Hypothalamus (tissue), 51 donors: ENCODE measurements at regions not wholly inside any gene's neighbourhood (a gene's known extent, or its start where the extent isn't known, plus 50 kb on each side); places are given as distances from the start of the nearest gene placed in this dataset.

Experiments used
- DNase-seq, 51 donors: peaks; one replicate each; lab custom pipeline; 2025; lab: John Stamatoyannopoulos, UW

DNA sequence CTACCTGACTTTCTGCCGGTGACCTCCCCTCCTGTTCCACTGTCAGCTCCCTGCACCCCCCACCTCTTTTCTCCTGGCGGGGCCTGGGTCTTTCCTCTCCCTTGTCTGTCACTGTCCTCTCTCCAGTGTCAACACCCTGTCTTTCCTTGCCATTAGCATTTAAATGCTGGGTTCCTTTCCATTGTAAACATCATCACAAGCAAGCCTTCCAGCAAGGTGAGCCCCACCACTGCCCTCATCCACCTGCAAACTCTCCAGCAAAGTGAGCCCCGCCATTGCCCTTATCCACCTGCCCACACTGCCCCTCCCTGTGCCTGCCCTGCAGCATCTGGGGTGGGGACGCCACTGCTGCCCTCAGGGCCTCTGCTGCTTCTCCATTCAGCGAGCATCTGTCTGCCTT is 195.0 kb downstream of the ENGASE start:
- DNase-seq = no peak

DNA sequence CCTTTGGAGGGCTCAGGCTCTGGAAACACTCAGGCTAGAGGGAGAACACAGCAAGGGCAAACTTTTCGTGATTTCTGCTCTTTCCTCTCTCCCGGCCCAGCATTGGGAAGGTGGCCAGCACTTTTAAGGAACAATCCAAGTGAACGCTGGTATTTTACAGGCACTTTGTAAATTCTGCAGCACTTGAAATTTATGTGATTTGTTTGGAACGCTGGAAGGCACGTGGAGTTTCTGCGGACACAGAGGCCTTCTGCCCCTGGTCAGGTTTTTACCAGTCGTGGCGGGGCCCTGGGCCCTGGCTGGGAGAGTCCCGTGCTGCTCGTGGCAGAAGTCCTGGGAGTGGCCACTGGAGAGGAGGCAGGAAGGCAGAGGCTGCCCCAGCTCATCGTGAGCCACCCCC is 188.6 kb downstream of the ENGASE start:
- no peak for DNase-seq

DNA sequence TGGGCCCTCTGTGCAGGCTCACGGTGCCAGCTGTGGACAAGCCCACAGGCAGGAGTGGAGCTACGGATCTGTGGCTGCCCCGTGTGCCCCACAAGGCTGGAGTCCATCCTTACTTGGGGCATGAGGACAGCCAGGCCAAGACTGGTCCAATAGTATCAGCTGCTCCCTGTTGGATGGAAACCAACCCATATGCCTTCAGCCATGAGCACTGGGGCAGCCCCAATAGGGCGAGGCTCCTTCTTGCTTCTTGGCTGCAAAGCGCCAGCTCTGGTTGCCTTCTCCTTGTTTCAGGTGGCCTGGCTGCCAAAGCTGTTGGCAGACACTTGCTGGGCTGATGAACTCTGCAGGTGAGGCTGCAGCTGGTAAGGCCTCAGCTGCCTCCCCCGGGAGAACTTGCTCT is 188.0 kb downstream of the ENGASE start:
- no peak for DNase-seq

- no peak for DNase-seq
These were observed 186.9 kb downstream of the ENGASE start for GRCh38 chr17:79261355-79262072.

DNA sequence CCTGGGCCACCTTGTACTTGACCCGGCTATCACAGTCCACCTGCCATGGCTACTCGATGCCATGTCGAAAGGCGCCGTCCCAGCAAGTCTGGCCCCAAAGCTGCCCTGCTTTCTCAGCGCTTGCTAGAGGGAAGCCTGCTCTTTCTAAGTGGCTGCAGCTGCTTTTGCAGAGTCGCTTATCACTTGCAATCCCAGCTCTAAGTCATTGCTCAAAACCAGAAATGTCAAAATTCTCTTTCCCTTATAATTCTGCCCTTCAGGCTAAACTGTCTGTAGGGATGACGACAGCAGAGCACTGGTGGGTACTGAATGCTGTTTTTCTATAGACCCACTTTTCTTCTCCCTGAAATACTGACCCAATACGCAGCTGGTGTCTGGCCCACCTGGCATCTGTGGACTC is 184.2 kb downstream of the ENGASE start:
- DNase-seq = no peak

DNA sequence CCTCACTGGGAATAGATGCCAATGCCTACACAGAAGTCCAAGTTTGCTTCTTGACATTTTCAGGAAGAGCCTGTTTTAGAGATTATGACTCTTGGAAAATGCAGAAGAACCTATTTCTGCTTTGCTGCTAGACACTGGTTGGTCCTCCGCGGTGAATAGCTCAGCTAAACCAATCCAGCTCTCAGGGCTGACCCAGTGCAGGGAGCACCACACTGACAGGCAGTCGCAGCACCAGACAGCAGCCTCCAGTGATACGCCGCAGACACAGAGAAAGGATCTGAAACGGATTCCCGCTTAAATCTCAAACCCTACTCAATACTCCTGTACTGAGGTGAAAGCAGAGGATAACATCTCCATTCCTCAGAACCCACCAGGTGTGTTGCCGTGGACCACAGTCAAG is 183.4 kb downstream of the ENGASE start:
- peak in 2 of 51 donors; percentile 1 to 3 for DNase-seq

GRCh38 chr17:79255926-79256585 is 181.4 kb downstream of the ENGASE start:
- DNase-seq = no peak

GRCh38 chr17:79255456-79255855 is 180.8 kb downstream of the ENGASE start:
- DNase-seq = no peak

GRCh38 chr17:79255046-79255445 is 180.4 kb downstream of the ENGASE start:
- DNase-seq = no peak

GRCh38 chr17:79252886-79253285 is 178.3 kb downstream of the ENGASE start:
- DNase-seq = no peak

DNA sequence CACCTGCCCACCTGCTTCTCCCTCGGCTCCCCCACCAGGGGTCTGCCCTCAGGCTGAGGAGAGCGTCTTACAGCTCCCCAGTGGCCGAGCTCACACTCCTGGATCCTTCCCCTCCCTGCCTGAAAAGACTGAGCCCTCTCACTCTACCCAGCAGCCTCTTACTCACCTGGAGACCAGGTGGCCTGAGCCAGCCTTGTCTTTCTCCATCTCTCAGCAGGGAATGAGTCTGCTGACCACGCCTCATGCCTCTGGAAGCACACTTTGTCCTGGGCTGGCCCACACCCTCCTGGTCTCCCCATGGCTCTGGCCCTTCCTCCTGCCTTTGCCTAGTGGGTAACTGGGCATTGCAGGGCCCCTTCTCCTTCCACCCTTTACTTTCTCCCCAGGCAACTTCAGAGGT is 177.2 kb downstream of the ENGASE start:
- DNase-seq = no peak

- DNase-seq = no peak
These were observed 175.4 kb downstream of the ENGASE start for GRCh38 chr17:79249929-79250521.

GRCh38 chr17:79248843-79249493 is 174.3 kb downstream of the ENGASE start:
- no peak for DNase-seq

DNA sequence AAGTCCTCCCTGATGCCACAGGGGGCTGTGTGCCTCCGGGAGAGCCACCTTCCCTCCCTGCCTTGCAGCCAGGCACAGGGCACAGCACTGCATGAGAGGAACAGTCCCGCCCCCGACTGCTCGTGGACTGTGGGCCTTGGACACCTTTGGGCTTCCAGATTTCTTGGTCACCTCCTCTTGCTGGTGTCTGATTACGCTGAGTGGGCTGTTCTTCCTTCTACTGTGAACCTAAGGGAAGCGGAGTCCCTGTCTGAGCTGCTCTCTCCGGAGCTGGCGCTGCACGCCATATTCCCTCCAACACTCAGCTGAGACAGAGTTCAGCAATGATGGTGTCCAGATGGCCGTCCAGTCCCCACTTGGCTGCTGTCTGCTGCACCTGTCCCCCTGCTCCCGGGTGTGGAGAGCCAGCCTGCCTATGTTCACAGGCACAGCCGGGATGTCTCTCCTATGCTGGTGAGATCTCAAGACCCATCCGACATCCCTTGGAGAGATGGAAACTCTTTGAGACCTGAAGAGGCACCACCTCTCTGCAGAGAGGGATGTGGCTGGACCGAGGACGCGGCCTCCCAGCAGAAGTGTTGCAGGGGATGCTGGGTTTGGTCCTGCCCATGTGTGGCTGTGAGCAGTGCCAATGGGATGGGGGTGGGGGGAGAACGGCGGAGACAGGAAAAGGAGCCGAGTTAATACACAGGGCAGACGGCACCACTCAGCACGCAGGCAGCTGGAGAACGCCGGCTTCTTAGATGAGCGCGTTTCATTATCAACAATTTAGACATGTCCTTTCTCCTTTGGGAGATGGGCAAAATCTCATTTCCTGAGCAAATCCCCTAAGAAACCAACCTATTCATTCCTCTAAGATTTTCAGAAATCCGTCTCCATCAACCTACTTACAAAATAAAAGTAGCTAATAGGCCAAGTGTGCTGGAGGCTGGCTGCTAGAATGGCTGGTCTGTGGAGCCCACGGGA is 171.9 kb downstream of the ENGASE start:
- no peak for DNase-seq

DNA sequence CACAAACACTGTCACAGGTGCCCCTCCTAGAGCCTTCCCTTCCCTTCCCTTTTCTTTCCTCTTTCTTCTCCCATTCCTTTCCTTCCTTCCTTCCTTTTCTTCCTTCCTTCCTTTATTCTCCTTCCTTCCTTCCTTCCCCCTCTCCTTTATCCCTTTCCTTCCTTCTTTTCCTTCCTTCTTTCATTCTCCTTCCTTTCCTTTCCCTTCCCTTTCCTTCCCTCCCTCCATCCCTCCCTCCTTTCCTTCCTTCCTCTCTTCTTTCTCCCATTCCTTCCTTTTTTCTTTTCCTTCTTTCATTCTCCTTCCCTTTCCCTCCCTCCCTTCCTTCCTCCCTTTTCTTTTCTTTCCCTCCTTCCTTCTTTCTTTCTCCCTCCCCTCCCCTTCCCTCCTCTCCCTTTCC is 170.0 kb downstream of the ENGASE start:
- no peak for DNase-seq

DNA sequence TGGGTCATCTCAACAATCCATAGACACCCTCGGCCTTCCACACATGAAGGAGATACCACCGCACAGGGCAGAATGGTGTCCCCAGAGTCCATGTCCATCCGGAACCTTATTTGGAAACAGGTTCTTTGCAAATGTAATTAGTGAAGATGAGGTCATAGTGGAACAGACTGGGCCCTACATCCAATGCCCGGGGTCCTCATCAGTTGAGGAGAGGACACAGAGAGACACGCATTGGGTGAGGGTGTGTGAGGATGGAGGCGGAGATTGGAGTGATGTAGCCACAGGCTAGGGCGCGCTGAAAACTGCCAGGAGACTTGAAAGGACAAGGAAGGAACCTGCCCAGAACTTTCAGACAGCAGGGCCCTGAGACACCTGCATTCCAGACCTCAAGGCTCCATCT is 169.4 kb downstream of the ENGASE start:
- no peak for DNase-seq

DNA sequence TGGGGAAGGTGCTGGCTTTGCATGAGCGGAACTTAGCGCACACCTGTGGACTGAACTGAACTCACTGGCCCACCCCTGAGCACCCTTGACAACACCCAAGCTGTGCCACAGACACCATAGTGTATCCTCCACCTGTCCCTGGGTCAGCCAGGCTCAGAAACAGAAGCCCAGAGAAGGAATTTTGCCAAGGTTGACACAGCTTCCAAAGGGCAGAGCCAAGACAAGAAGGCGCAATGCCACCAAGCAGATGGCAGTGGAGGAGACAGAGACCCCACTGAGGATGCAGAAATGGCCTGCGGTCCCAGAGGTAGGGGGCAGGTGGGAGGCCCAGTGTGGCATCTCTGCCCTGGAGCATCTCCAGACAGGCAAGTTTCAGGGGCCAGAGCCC is 169.0 kb downstream of the ENGASE start:
- no peak for DNase-seq

- no peak for DNase-seq
These were observed 168.4 kb downstream of the ENGASE start for GRCh38 chr17:79242873-79243602.

DNA sequence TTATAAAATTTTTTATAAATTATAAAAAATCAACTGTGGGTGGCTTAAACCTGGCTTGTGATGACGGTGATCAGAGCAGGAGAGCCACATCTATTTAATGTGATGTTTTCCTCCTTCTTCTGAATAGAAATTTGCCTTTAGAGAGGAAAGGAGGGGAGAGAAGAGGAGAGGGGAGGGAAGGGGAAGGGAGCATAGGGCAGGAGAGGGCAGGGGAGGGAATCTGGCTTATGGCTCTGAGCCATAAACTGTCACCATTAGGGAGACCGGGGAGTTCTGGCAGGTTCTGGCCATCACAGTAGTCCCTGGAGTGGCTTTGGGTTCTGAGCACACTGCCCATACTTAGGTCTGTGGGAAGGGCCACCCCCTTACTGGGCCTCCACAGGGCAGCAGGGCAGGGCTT is 167.8 kb downstream of the ENGASE start:
- no peak for DNase-seq

GRCh38 chr17:79241616-79242015 is 167.0 kb downstream of the ENGASE start:
- DNase-seq = no peak
